Activated naive CD8-positive, alpha-beta T cell (primary cell): ENCODE measurements at regions not wholly inside any gene's neighbourhood (a gene's known extent, or its start where the extent isn't known, plus 50 kb on each side); places are given as distances from the start of the nearest gene placed in this dataset.

ENCODE experiments used
- H3K27ac Mint-ChIP-seq: one replicate; pipeline ENCODE4 v1.8.0; 2021; ENCODE audit warnings: mixed read lengths
- H3K27me3 Mint-ChIP-seq: one replicate; pipeline ENCODE4 v1.8.0; 2021; ENCODE audit warnings: mixed read lengths
- H3K36me3 Mint-ChIP-seq: one replicate; pipeline ENCODE4 v1.8.0; 2021; ENCODE audit warnings: mixed read lengths
- H3K4me1 Mint-ChIP-seq: one replicate; pipeline ENCODE4 v1.8.0; 2021; ENCODE audit warnings: low read depth, mixed read lengths
- H3K4me3 Mint-ChIP-seq: one replicate; pipeline ENCODE4 v1.8.0; 2021; ENCODE audit warnings: mild to moderate bottlenecking, mixed read lengths
- H3K9me3 Mint-ChIP-seq: one replicate; pipeline ENCODE4 v1.8.0; 2021; ENCODE audit warnings: low read depth, mixed read lengths

DNA sequence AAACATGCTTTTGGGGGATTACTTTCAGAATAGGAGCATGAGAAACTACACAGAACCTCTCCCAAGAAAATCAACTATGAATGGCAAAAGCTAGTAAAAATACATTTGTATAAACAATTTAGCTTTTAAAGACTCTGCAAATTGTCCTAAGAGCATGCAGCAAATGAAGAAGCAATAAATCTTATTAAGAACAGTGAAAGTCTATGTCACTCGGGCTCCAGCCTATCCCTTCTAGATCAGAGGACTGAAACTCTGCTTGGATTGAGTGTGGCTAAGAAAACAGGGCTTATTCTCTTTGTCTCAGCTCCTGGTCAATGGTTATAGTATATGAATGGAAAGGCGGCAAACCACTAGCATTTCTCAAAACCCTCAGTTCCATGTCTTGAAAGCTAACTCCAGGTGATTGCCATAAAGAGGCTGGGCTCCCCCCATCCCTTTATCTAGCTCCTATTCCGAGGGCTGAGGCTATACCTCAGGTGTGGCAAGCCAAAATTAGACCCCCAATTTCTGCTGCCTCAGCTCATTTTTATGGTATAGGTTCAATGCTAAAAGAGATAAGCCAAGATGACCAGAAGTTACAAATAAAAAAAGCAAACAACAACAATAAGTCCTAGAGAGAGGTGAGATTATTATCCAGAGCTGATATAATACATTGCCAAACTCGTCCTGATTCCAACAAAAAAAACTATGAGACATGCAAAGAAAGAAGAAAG lies 953.2 kb downstream of the SLITRK6 start:
- Mint-ChIP-seq H3K36me3 (no peaks in the 10 kb centered on the region), H3K4me3 (no peak overlapping the region)

GRCh38 chr13:84844473-84844872 lies 954.7 kb downstream of the SLITRK6 start:
- no peak overlapping the region for H3K4me3 Mint-ChIP-seq
- H3K36me3 Mint-ChIP-seq = no peaks in the 10 kb centered on the region
- peaks cover 3% of the 10 kb centered on the region for H3K9me3 Mint-ChIP-seq
- no peaks in the 10 kb centered on the region for H3K27me3 Mint-ChIP-seq
- no peak overlapping the region for H3K27ac Mint-ChIP-seq
- no peaks in the 10 kb centered on the region for H3K4me1 Mint-ChIP-seq

More for the DNA sequence above, 953.2 kb downstream of the SLITRK6 start:
- Mint-ChIP-seq H3K9me3 (peaks cover 9% of the 10 kb centered on the region), H3K27ac (no peak overlapping the region), H3K27me3 (no peaks in the 10 kb centered on the region), H3K4me1 (no peaks in the 10 kb centered on the region)

DNA sequence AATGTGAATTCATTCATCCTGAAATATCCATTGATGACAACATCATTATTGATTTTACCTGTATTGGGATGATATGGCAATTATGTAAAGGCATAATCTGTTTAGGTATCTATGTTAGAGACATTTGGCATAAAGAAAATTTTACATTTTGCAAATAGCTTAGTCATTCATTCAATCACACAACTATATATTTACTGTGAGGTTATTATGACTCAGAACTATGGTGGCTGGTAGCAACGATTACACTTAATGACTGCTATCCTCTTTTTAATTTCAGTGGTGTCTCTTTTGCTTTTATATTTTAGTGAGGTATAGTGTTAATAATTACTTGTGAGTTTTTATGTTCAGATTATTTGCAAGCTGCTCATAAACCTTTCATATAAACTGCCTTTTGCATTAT lies 955.9 kb downstream of the SLITRK6 start:
- Mint-ChIP-seq H3K9me3 (peaks cover 3% of the 10 kb centered on the region), H3K27ac (no peak overlapping the region), H3K4me3 (no peak overlapping the region), H3K4me1 (no peaks in the 10 kb centered on the region), H3K27me3 (no peaks in the 10 kb centered on the region), H3K36me3 (no peaks in the 10 kb centered on the region)

DNA sequence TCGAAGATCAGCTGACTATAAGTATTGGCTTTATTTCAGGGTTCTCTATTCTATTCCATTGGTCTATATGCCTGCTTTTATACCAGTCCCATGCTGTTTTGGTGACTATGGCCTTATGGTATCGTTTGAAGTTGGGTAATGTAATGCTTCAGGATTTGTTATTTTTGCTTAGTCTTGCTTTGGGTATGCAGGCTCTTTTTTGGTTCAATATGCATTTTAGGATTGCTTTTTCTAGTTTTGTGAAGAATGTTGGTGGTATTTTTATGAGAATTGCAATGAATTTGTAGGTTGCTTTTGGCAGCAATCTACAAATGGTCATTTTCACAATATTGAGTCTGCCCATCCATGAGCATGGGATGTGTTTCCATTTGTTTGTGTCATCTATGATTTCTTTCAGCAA lies 951.9 kb upstream of the SLITRK1 start:
- no peaks in the 10 kb centered on the region for H3K36me3 Mint-ChIP-seq
- no peak overlapping the region for H3K27ac Mint-ChIP-seq
- no peaks in the 10 kb centered on the region for H3K9me3 Mint-ChIP-seq
- no peak overlapping the region for H3K4me3 Mint-ChIP-seq
- no peaks in the 10 kb centered on the region for H3K4me1 Mint-ChIP-seq
- H3K27me3 Mint-ChIP-seq = no peaks in the 10 kb centered on the region

DNA sequence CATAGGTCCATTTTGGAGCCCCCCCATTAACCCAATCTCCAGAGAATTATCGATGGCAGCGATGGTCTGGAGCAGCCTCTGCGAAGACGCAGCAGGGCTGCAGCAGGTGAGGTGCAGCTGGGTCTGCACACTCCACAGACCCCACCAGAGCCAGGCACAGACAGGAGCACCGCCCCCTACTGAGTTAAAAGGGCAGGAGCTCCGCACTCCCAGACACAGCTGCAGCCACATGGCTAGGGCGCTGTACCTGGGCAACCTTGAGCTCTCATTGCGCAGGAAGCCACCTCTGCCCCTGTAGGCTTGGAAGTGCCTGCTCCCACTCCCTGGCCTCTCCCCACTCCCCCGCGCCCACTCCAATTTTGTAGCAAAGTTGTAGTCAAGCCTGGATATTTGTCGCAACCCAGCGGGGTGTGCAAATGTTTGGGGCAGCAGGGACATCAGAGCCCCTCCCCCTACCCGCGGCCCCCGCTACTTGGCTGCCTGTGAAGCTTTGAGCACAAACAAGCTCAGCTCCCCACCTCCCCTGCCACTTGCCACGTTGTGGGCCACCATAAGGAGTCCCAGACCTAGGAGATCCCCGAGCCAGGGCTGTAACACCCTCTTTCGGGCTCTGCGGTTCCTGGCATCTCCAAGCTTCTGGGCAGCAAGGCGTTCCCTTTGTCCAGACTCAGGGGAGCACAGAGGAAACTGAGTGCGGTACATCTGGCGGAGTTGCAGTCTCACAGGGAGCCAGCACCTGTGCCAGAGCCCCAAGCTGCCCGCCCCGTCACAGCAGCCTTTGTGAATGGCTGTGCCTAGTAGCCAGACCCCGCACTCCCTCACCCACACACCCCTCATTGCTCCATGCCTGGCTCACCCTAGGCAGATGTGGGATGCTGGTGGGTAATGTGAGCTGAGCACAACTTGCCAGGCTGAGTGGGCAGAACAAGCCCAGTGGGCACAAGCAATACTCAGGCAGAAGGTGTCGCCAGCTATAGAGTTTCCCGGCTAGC lies 949.7 kb upstream of the SLITRK1 start:
- no peaks in the 10 kb centered on the region for H3K4me1 Mint-ChIP-seq
- no peak overlapping the region for H3K4me3 Mint-ChIP-seq
- H3K9me3 Mint-ChIP-seq = no peaks in the 10 kb centered on the region
- no peaks in the 10 kb centered on the region for H3K27me3 Mint-ChIP-seq
- H3K27ac Mint-ChIP-seq = no peak overlapping the region
- no peaks in the 10 kb centered on the region for H3K36me3 Mint-ChIP-seq

DNA sequence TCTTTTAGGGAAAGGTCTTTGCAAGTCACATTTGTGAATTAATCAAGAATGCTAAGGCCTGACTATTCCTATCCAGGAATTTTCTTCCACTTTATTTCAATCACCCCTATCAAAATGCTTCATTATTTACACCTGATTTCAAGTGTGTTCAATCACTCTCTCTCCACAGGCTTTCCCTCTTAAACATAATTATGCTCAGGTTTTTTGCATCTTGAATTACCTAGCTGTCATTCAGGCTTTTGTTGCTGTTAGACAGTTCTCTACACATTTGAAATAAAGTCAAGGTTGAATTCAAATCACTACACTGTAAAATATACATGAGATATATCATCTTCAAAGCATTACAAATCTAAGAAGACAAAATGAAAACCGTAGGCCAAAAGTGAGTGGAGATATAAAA lies 941.3 kb upstream of the SLITRK1 start:
- Mint-ChIP-seq H3K4me3 (no peak overlapping the region), H3K36me3 (no peaks in the 10 kb centered on the region), H3K27ac (no peak overlapping the region), H3K4me1 (no peaks in the 10 kb centered on the region), H3K27me3 (no peaks in the 10 kb centered on the region), H3K9me3 (no peaks in the 10 kb centered on the region)

- Mint-ChIP-seq H3K9me3 (no peaks in the 10 kb centered on the region), H3K4me3 (no peak overlapping the region), H3K27me3 (no peaks in the 10 kb centered on the region), H3K36me3 (no peaks in the 10 kb centered on the region), H3K27ac (no peak overlapping the region), H3K4me1 (no peaks in the 10 kb centered on the region)
These were observed 939.0 kb upstream of the SLITRK1 start for GRCh38 chr13:84821261-84821660.

DNA sequence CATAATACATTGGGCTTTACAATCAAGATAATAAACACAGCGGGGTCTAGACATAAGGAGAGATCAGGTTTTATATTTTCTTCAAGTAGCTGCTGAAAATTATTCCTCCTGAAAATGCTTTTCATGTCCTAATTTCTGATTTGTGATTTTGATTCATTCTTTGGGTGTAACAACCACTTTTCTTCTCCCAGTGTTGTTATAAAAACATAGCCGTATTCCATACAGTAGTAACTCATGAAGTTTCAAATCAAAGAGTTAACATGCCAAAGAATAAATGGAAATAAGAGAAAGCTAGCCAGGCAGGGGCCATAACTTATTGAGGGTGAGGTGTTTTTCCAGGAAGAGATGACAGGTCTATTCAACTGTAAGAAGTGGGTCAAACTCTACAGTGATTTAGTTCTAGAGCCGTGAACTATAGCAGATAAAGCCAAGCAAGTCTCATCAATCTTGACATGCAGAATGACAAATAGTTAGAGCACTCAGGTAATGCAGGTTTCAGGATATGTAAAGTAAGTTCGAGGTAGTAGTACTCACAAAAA lies 934.4 kb upstream of the SLITRK1 start:
- Mint-ChIP-seq H3K9me3 (no peaks in the 10 kb centered on the region), H3K27ac (no peak overlapping the region), H3K36me3 (no peaks in the 10 kb centered on the region), H3K4me3 (no peak overlapping the region), H3K27me3 (no peaks in the 10 kb centered on the region), H3K4me1 (no peaks in the 10 kb centered on the region)

DNA sequence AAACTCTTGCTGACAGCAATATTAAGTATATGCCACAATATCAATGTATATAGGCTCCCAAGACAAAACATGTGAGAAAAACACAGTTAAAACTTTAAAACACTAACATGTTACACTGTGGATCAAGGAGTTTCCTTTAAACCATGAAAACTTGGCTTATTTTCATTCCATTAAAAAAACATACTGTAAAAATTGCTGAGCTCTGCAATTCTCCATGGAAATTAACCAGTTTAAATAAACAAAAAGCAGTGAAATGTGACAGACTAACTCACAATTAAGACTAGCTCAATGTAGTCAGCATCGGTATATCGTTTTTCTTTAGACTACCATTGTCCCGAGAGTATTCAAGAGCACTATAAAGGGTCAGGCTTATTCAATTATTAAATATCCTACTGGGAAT lies 930.5 kb upstream of the SLITRK1 start:
- Mint-ChIP-seq H3K9me3 (no peaks in the 10 kb centered on the region), H3K4me1 (no peaks in the 10 kb centered on the region), H3K27ac (no peak overlapping the region), H3K27me3 (no peaks in the 10 kb centered on the region), H3K36me3 (no peaks in the 10 kb centered on the region), H3K4me3 (no peak overlapping the region)

DNA sequence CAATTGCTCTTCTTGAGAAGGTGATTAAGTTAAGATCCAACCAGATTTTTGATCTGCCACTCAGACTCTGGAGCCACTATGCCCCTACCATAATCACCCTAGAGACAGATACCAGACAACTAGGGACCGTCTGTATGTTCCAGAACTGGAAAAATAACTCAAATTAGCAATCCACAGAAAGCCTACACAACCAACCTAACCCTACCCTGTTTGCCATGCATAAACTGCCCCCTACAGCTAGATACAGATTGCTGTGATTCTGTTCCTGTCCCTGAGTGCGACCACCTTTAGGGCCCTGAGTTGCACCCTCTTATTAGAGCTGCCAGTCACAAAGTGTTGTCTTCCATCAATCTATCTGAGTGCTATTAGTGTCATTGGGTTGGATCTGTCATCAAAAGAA lies 929.8 kb upstream of the SLITRK1 start:
- no peaks in the 10 kb centered on the region for H3K4me1 Mint-ChIP-seq
- H3K9me3 Mint-ChIP-seq = no peaks in the 10 kb centered on the region
- no peaks in the 10 kb centered on the region for H3K27me3 Mint-ChIP-seq
- no peak overlapping the region for H3K27ac Mint-ChIP-seq
- H3K4me3 Mint-ChIP-seq = no peak overlapping the region
- H3K36me3 Mint-ChIP-seq = no peaks in the 10 kb centered on the region

DNA sequence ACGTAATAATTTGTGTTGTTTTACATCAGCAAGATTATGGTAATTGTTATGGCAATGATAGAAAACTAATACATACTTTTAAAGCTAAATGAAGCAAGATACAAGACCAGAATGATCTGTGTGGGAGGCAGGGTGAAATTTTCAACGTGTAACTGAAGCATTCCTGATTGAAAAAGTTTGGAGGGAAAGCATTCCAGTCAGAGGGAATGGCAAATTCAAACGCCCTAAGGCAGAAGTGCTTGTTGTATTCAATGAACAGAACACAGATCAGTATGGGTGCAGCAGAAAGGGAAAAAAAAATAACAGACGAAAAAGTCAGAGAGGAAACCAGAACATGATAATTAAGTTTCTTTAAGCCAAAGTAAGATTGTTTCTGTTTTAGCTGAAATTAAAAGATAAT lies 928.5 kb upstream of the SLITRK1 start:
- Mint-ChIP-seq H3K27ac (no peak overlapping the region), H3K4me3 (no peak overlapping the region), H3K27me3 (no peaks in the 10 kb centered on the region), H3K36me3 (no peaks in the 10 kb centered on the region), H3K4me1 (no peaks in the 10 kb centered on the region), H3K9me3 (no peaks in the 10 kb centered on the region)

DNA sequence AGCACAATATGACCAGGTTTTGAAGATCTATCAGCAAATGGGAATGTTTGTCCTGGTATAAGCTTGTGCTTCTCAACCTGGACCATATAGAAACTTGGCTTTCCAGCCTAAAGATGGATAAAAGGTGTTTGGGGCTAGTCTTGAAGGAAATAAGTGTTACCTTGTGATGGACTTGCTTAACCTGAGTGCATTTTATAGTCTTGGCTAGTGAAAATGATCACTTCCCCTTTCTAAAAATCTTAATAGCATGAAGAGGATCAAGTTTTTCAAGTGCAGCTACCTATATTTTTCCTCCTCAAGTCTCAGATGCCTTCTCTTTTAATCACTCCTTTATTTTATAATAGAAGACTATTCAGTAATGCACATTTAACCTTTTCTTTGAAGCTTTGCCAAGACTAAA lies 919.8 kb upstream of the SLITRK1 start:
- Mint-ChIP-seq H3K9me3 (no peaks in the 10 kb centered on the region), H3K27ac (no peak overlapping the region), H3K4me3 (no peak overlapping the region), H3K27me3 (no peaks in the 10 kb centered on the region), H3K36me3 (no peaks in the 10 kb centered on the region), H3K4me1 (no peaks in the 10 kb centered on the region)

DNA sequence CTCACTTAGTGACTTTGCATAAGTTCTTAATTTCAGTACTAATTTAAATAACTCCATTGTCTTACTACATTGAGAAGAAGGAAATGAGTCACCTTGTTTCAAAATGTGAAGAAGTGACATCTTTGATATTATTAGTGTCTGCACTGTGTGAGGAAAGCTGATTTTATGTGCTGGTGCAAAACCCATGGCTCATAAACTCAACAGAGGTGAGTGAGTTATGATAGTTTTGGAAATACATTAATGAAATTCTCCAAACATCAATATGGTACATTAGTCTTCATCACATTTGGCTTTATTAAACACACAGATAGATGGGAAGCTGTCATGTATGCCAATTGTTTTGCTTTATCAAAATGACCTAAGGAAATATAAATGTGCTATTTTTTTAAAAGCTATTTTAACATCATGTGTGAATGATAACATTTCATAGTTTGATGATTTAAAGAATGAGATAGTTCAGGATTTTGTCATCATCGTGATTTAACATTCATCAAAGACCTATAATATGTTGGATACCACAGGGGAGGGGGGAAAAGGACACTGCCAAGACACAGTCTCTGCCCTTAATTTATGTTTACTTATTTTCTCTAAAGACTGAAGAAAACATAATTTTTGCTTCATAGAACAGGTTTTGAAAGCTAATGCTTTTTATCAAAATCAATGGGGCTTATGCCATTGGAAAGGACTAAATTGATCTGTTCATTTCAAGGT lies 902.3 kb upstream of the SLITRK1 start:
- no peak overlapping the region for H3K4me3 Mint-ChIP-seq
- H3K27me3 Mint-ChIP-seq = no peaks in the 10 kb centered on the region
- no peaks in the 10 kb centered on the region for H3K9me3 Mint-ChIP-seq
- no peak overlapping the region for H3K27ac Mint-ChIP-seq
- no peaks in the 10 kb centered on the region for H3K4me1 Mint-ChIP-seq
- no peaks in the 10 kb centered on the region for H3K36me3 Mint-ChIP-seq

- Mint-ChIP-seq H3K9me3 (no peaks in the 10 kb centered on the region), H3K4me1 (no peaks in the 10 kb centered on the region), H3K27ac (no peak overlapping the region), H3K27me3 (no peaks in the 10 kb centered on the region), H3K36me3 (no peaks in the 10 kb centered on the region), H3K4me3 (no peak overlapping the region)
These were observed 895.0 kb upstream of the SLITRK1 start for GRCh38 chr13:84777316-84777715.

GRCh38 chr13:84776593-84776992 lies 894.3 kb upstream of the SLITRK1 start:
- no peaks in the 10 kb centered on the region for H3K27me3 Mint-ChIP-seq
- no peak overlapping the region for H3K27ac Mint-ChIP-seq
- no peaks in the 10 kb centered on the region for H3K9me3 Mint-ChIP-seq
- H3K4me1 Mint-ChIP-seq = no peaks in the 10 kb centered on the region
- no peaks in the 10 kb centered on the region for H3K36me3 Mint-ChIP-seq
- no peak overlapping the region for H3K4me3 Mint-ChIP-seq
